HG02852 (cell line): ENCODE measurements at regions not wholly inside any gene's neighbourhood (a gene's known extent, or its start where the extent isn't known, plus 50 kb on each side); places are given as distances from the start of the nearest gene placed in this dataset.
"Not testable (repeated sequence)": the region's sequence is repeated elsewhere in the genome, so short reads cannot be mapped to it uniquely, and the experiment has no call there.

Experiments
- ATAC-seq: cut with Tn5 transposase; IDR thresholded peaks from one replicate; pipeline ENCODE4 v1.9.1; 2021; ENCODE audit warnings: mild to moderate bottlenecking, moderate library complexity; ENCODE audit not compliant: unreplicated experiment

- no peak for ATAC-seq
Observed at GRCh38 chr4:32841217-32841616, 2121.0 kb downstream of the PCDH7 start.

DNA sequence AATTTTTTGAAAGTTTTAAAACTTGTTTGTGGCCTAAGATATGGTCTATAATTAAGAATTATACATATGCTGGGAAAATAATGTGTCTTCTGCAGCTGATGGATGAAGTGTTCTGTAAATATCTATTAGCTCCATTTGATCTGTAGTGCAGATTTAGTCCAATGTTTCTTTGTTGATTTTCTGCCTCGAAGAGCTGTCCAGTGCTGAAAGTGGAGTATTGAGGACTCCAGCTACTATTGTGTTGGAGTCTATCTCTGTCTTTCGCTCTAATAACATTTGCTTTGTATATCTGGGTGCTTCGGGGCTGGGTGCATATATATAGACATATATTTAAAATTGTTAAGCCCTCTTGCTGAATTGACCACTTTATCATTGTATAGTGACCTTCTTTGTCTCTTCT, 2127.3 kb downstream of the PCDH7 start:
- no peak for ATAC-seq

- no peak for ATAC-seq
Observed at GRCh38 chr4:32855622-32856021, 2135.5 kb downstream of the PCDH7 start.

- ATAC-seq = no peak
Observed at GRCh38 chr4:32858361-32858760, 2138.2 kb downstream of the PCDH7 start.

GRCh38 chr4:32858971-32859370, 2138.8 kb downstream of the PCDH7 start:
- ATAC-seq = no peak

GRCh38 chr4:32864713-32865351, 2144.7 kb downstream of the PCDH7 start:
- ATAC-seq = no peak

- ATAC-seq = no peak
Observed at GRCh38 chr4:32876546-32876945, 2156.4 kb downstream of the PCDH7 start.

DNA sequence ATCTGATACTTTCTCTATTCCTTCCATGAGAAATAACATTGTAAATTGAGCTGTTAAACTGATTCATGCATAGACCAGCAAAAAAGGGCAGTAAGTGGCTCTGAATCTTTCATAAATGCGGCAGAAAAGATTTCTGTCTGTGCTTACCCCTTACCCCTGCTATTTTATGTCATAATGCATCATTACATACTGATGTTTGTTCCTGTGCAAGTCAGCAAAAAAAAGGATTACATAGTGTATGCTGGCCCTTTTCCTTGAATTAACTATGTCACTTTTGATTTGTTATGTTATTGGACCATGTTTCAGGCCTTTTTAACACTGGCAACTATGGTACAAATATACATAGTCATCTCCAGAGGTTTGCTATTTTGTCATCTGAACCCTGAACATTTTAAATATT, 2159.7 kb downstream of the PCDH7 start:
- ATAC-seq = no peak

DNA sequence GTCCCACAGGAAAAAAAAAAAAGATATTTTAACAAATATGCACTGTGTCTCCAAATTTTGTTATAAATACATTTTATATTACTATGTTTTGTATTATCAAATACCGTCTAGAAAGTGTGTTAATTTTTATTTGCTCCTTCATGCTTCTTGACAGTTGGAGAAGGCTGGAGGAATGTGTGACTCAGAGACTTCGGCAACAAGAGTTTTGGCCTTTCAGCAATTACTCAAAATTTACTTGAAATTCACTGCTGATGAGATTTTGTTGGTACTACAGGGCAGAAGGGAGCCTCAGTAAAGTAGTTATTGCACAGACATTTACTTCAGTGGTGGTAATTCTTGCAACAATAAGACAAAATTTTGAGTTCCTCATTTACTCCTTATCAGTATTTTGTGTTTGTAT, 2164.0 kb downstream of the PCDH7 start:
- ATAC-seq = no peak

DNA sequence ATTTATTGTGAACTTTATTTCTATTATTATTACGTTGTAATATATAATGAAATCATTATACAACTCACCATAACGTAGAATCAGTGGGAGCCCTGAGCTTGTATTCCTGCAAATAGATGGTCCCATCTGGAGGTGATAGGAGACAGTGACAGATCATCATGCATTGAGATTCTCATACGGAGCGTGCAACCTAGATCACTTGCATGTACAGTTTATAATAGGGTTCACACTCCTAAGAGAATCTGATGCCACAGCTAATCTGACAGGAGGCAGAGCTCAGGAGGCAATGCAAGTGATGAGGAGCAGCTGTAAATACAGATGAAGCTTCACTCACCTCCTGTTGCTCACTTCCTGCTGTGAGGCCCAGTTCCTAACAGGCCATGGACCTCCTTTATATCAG, 2170.2 kb downstream of the PCDH7 start:
- no peak for ATAC-seq

GRCh38 chr4:32909053-32909452, 2188.9 kb downstream of the PCDH7 start:
- ATAC-seq = no peak

DNA sequence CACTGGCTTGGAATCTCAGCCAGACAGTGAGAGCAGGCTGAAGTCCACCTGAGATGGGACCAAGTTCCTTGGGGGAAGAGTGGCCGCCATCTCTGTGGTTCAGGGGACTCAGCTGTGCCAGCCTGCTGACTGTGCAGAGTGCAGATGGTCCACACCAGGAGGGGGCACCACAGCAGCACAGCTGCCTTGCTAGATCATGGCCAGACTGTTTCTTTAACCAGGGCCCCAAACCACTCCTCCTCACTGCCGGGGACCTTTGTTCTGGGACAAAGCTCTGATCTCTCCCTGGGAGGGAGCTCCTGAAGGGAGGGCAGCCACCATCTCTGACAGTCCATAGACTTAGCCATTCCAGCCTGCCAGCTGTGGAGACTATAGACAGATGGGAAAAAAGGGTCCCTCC, 2189.6 kb downstream of the PCDH7 start:
- no peak for ATAC-seq

DNA sequence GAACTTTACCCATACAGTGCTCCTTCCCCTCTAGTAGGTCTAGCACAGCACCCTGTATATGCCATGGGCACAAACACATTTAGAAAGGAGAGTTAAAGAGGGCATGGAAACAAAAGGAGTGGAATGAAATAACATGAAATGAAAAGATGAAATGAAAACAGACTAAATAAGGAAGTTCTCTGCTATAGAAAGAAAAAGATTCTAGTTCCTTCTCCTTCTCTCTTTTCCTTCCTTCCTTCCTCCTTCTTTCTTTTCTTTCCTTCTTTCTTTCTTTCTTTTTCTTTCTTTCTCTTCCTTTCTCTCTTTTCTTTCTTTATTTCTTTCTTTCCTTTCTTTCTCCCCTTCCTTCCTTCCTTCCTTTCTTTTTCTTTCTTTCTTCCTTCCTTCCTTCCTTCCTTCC, 2197.4 kb downstream of the PCDH7 start:
- no peak for ATAC-seq

DNA sequence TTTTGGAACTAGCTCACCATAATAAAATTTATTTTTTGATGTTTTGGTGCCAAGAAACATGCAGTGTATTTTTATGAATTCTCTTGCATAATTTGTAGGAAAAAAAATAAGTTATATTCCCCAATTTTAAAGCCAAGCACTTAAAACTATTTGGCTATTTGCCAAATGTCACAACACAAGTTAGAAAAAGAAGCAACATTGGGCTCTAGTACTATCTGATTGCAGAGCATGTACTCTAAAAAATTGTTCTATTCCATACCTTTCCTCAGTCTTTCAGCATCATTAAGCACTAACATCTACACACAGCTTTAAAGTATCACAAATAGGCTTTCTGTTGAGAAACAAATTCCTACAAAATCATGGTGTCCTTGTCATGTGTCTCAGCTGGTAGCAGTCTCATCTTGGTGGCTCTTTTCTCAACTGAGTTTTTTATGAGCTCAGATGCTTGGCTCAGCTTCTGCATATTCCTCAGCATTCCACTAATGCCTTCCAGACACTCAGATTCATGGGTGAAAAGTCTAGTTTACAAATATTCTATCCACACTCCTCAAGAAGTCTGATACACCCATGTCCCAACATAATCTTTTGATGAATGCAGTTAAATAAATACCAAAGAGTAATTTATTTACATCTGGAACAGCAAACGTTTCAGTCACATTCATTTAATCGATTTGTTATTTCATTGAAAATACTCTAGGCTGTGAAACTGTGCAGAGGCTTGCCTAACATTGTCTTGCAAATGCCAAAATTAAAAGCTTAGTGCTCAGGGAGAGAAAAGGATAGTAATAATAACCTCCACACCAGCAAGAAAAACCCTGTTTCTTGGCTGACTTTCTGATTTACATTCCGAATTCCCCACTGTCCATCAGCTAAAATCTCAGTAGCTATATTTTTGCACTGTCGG, 2209.9 kb downstream of the PCDH7 start:
- ATAC-seq = no peak

- ATAC-seq = no peak
Observed at GRCh38 chr4:32930700-32931099, 2210.5 kb downstream of the PCDH7 start.

DNA sequence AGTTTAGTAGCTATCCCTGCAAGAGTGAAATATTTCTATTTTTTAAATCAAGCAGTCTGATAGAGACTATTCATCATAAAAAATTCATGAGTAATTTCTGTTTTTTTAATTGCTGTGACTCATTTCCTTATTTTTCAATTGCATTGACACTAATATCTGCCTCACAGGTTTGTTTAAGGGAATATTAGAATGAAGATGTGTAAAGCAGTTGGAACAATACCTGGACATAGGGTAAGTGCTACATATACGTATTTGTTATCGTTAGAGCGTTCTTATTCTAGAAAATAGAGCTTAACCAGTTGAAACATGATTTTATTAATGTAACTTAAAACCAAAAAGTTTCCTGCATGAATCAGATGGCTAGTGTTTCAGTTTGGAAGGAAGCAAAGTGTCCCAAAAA, 2211.3 kb downstream of the PCDH7 start:
- ATAC-seq = no peak

GRCh38 chr4:32932156-32932555, 2212.0 kb downstream of the PCDH7 start:
- ATAC-seq = no peak

DNA sequence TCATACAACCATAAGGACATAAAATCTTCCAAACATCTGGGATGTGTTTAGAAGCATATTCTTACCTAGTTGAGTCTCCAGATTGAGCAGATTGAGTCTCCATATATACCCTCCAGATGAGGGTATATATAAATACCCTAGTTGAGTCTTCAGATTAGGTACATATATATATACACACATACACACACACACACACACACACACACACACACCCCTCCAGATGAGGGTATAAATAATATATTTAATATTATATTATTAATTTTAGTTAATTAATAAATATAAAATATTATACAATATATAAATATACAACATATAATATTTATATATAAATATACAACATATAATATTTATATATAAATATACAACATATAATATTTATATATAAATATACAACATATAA, 2219.1 kb downstream of the PCDH7 start:
- ATAC-seq = not testable (repeated sequence)

DNA sequence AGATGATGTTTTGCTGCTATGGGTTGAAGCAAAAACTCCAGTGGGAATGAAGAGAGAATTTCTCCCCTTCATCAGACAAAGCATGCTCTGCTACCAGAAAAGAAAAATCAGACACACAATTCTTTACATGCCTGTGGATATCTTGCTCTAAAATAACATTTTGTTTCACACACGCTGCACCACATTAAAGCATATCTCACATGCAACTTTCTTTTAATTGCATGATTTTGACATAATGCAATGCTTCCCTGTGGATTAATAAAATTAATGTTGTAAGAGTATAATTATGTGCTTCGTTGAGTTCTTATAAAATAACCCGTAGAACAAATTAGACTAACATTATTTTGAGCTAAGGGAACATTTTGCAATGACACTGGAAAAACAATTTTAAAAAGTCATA, 2230.7 kb downstream of the PCDH7 start:
- no peak for ATAC-seq

- no peak for ATAC-seq
Observed at GRCh38 chr4:32958586-32958985, 2238.4 kb downstream of the PCDH7 start.

DNA sequence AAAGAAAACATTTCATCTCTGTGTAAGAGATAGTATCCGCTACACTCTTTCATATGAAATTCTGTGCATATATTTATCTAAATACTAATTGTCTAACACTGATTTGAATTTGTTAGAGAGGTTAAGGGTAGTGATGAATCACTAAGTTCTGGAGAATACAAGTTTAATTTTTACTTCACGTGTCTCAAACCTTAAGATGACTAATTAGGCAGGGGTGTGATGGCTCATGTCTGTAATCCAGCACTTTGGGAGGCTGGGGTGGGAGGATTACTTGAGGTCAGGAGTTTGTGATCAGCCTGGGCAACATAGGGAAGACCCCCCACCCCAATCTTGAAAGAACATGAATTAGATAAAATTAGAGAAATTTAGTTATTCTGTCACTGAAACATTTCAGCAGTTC, 2241.9 kb downstream of the PCDH7 start:
- no peak for ATAC-seq

GRCh38 chr4:32985256-32985655, 2265.1 kb downstream of the PCDH7 start:
- ATAC-seq = no peak
